ENCODE measurements at regions not wholly inside any gene's neighbourhood (a gene's known extent, or its start where the extent isn't known, plus 50 kb on each side); places are given as distances from the start of the nearest gene placed in this dataset.

DNA sequence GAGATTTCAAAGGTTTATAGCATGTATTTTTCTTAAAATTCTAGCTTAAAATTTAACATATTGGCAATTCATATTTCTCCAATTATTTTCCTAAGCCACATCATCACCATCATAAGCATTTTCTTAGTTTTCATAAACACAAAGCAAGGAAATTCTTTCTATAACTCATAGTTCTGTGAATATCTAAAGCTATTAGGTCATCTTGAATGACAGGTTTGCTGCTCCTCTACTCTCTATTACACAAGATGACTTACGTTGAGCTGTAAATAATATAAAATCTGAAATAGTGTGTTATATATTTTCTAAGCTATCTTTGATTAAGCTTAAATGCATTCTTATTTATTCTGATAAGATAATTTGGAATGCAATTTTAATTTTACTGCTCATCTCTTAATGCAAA, 984.6 kb upstream of the CNTNAP5 start:
- TF ChIP-seq, protein P1, sequence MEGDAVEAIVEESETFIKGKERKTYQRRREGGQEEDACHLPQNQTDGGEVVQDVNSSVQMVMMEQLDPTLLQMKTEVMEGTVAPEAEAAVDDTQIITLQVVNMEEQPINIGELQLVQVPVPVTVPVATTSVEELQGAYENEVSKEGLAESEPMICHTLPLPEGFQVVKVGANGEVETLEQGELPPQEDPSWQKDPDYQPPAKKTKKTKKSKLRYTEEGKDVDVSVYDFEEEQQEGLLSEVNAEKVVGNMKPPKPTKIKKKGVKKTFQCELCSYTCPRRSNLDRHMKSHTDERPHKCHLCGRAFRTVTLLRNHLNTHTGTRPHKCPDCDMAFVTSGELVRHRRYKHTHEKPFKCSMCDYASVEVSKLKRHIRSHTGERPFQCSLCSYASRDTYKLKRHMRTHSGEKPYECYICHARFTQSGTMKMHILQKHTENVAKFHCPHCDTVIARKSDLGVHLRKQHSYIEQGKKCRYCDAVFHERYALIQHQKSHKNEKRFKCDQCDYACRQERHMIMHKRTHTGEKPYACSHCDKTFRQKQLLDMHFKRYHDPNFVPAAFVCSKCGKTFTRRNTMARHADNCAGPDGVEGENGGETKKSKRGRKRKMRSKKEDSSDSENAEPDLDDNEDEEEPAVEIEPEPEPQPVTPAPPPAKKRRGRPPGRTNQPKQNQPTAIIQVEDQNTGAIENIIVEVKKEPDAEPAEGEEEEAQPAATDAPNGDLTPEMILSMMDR (IDR thresholded peaks at IDR 0.05) = no peak
- DNase-seq (ENCODE audit: low spot score) = no peak
- no peak for ATAC-seq (ENCODE audit: low FRiP score)

DNA sequence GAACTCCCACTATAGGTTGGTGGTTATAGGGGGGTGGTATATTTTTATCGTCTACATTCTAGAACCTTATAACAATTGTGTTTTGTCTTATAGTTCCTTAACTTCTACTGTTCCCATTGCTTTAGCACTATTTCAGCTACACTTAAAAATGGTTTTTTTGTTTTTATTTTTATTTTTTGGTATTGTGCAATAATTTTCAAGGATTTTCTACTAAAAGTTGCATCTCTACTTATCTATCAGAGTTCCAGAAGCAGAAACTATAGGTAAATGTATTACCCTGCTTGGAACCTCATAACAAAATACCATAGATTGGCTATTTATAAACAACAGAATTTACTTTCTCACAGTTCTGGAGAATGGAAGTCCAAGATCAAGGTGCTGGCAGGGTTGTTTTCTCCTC, 981.6 kb upstream of the CNTNAP5 start:
- ATAC-seq (ENCODE audit: low FRiP score) = no peak
- TF ChIP-seq, protein P1 (IDR thresholded peaks at IDR 0.05) = no peak

DNA sequence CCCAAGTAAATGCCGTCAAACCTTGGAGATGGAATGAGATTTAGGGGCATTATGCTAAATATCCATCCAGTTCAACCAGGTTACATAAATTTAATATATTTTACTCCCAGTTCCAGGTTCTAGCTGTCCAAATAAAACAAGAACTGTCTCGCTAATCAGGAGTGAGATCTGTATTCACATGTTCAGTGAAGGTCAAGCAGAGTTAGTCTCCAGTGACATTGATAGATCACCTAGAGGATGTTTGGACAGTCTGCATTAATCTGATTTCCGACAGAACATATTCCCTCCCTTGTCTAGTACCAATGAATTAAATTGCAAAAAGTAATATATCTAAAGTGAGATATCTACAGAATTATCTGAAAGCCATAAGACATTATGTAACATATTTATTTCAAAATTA, 979.4 kb upstream of the CNTNAP5 start:
- TF ChIP-seq, protein P1 (IDR thresholded peaks at IDR 0.05) = no peak
- ATAC-seq (ENCODE audit: low FRiP score) (no peak), DNase-seq (ENCODE audit: low spot score) (no peak)

More for the DNA sequence above, 981.6 kb upstream of the CNTNAP5 start:
- no peak for DNase-seq (ENCODE audit: low spot score)

DNA sequence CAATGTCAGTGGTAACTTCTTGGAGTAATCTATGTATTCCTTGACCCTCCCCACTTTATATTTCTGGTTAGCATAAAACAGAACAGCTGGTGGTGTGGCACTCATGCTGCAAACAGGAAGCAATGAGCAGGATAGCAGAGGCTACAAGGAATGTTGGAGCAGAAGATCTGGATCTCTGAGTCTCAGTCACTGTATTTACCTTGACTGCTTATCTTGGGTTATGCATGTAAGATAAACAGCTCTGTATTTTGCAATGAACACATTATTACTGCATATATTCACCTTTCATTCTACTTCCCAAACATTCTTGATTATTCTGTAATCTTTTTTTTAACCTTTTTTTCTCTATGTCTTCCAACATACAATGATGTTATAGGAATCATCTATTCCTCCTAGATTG, 977.9 kb upstream of the CNTNAP5 start:
- ATAC-seq (ENCODE audit: low FRiP score) (no peak), DNase-seq (ENCODE audit: low spot score) (no peak)
- TF ChIP-seq, protein P1 (IDR thresholded peaks at IDR 0.05) = no peak

DNA sequence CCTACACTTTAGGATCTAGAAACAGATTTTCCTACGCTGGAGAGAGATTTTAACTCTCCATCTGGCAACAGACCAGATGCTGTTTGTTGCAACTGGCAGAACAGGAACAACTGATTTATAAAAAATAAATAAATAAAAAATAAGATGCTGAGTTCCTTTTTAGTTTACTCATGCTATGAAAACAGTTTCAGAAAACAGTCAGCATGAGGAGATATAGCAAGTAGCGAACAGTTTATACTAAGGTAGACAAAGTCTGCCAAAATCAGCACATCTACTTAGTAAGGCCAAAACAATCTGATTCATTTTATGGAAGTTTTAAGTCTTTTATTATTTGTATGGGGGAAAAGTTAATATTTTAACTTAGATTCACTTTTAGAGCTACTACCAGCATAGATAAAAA, 974.0 kb upstream of the CNTNAP5 start:
- no peak for ATAC-seq (ENCODE audit: low FRiP score)
- TF ChIP-seq, protein P1 (IDR thresholded peaks at IDR 0.05) = no peak
- no peak for DNase-seq (ENCODE audit: low spot score)

DNA sequence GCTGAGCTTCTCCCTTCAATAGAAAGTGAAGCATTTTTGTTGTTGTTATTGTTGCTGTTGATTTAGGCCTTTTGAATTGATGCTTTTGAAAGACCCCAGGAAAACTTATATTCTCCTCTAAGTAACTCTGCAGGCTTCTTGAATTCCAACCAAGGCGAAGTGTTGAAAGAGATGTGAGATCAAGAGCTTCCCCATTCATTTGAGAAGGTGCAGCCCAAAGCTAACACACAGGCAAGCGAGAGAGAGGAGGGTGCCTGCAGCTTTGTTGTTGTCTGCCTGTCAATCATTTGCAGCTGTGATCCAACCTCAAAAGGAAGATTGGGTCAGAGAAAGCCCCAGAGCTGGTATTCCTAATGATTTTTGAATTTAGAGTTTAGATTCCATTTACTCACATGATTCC, 963.6 kb upstream of the CNTNAP5 start:
- DNase-seq (ENCODE audit: low spot score) (no peak), ATAC-seq (ENCODE audit: low FRiP score) (no peak)
- TF ChIP-seq, protein P1 (IDR thresholded peaks at IDR 0.05) = no peak

DNA sequence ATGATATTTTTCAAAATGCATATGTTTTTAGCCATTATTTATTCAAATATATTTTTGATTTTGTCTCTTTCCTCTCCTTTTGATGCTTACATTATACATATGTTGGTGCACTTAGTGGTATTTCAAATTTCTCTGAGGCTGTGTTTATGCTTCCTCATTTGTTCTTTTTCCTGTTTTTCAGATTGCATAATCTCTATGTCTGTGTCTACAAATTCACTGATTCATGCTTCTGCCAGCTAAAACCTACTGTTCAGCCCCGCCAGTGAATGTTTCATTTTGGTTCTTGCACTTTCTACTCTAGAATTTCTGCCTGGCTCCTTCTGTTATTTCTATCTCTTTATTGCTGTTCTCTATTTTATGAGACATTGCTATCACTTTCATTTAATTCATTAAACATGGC, 951.7 kb upstream of the CNTNAP5 start:
- ATAC-seq (ENCODE audit: low FRiP score) (no peak), DNase-seq (ENCODE audit: low spot score) (no peak)
- TF ChIP-seq, protein P1 (IDR thresholded peaks at IDR 0.05) = no peak

Measured in omental fat pad (tissue), 3 donors.